Nephron progenitor cell (in vitro differentiated cells): ENCODE measurements at regions not wholly inside any gene's neighbourhood (a gene's known extent, or its start where the extent isn't known, plus 50 kb on each side); places are given as distances from the start of the nearest gene placed in this dataset.

Experiments used
- DNase-seq: peaks from one replicate; pipeline ENCODE4 v3.0.0; 2021
- H3K27ac Mint-ChIP-seq: 2 replicates; pipeline ENCODE4 v1.8.0; 2021; ENCODE audit warnings: mild to moderate bottlenecking, moderate library complexity, mixed read lengths
- H3K27me3 Mint-ChIP-seq: 2 replicates; pipeline ENCODE4 v1.8.0; 2021; ENCODE audit warnings: mild to moderate bottlenecking, low read depth, mixed read lengths; ENCODE audit not compliant: poor library complexity
- H3K36me3 Mint-ChIP-seq: 2 replicates; pipeline ENCODE4 v1.8.0; 2021; ENCODE audit warnings: low read depth, mixed read lengths
- H3K4me1 Mint-ChIP-seq: 2 replicates; pipeline ENCODE4 v1.8.0; 2021; ENCODE audit warnings: mixed read lengths
- H3K4me3 Mint-ChIP-seq: 2 replicates; pipeline ENCODE4 v1.8.0; 2021; ENCODE audit warnings: mild to moderate bottlenecking, moderate library complexity, mixed read lengths
- H3K9me3 Mint-ChIP-seq: 2 replicates; pipeline ENCODE4 v1.8.0; 2021; ENCODE audit warnings: mild to moderate bottlenecking, moderate library complexity, mixed read lengths
- CTCF ChIP-seq: fragments of 200-600 bp; sonication (generic); IDR thresholded peaks from 2 replicates; pipeline ENCODE4 v1.5.0; 2021; ENCODE audit warnings: antibody characterized with exemption

- H3K4me1 Mint-ChIP-seq: peaks cover 40% of the 10 kb centered on the region
- no peak for DNase-seq
- TF ChIP-seq CTCF: no peak
- H3K27ac Mint-ChIP-seq: no peak overlapping the region
- H3K4me3 Mint-ChIP-seq: no peak overlapping the region
- no peaks in the 10 kb centered on the region for H3K36me3 Mint-ChIP-seq
- no peaks in the 10 kb centered on the region for H3K9me3 Mint-ChIP-seq
- H3K27me3 Mint-ChIP-seq: peaks cover 9% of the 10 kb centered on the region
Observed at GRCh38 chr11:127191689-127192088, 191.1 kb upstream of the KIRREL3 start.

GRCh38 chr11:127191261-127191660 lies 190.7 kb upstream of the KIRREL3 start:
- Mint-ChIP-seq H3K9me3 (no peaks in the 10 kb centered on the region), H3K27me3 (peaks cover 9% of the 10 kb centered on the region), H3K36me3 (no peaks in the 10 kb centered on the region), H3K4me1 (peaks cover 37% of the 10 kb centered on the region), H3K27ac (no peak overlapping the region), H3K4me3 (no peak overlapping the region)
- DNase-seq: no peak
- TF ChIP-seq CTCF: no peak

- H3K36me3 Mint-ChIP-seq: no peaks in the 10 kb centered on the region
- TF ChIP-seq CTCF: no peak
- no peak overlapping the region for H3K4me3 Mint-ChIP-seq
- H3K4me1 Mint-ChIP-seq: peaks cover 12% of the 10 kb centered on the region
- H3K27ac Mint-ChIP-seq: no peak overlapping the region
- DNase-seq: no peak
- peaks cover 8% of the 10 kb centered on the region for H3K27me3 Mint-ChIP-seq
- no peaks in the 10 kb centered on the region for H3K9me3 Mint-ChIP-seq
Observed at GRCh38 chr11:127182586-127183203, 182.1 kb upstream of the KIRREL3 start.

- Mint-ChIP-seq H3K36me3 (no peaks in the 10 kb centered on the region), H3K27ac (no peak overlapping the region), H3K9me3 (no peaks in the 10 kb centered on the region), H3K4me3 (no peak overlapping the region), H3K27me3 (peaks cover 11% of the 10 kb centered on the region), H3K4me1 (peaks cover 21% of the 10 kb centered on the region)
- no peak for DNase-seq
- TF ChIP-seq CTCF: no peak
Observed at GRCh38 chr11:127157225-127157624, 156.7 kb upstream of the KIRREL3 start.

GRCh38 chr11:127149410-127149809 lies 148.8 kb upstream of the KIRREL3 start:
- no peaks in the 10 kb centered on the region for H3K4me1 Mint-ChIP-seq
- no peak for TF ChIP-seq CTCF
- no peaks in the 10 kb centered on the region for H3K9me3 Mint-ChIP-seq
- DNase-seq: no peak
- H3K36me3 Mint-ChIP-seq: no peaks in the 10 kb centered on the region
- no peak overlapping the region for H3K4me3 Mint-ChIP-seq
- peak overlapping the region; percentile 13 for H3K27ac Mint-ChIP-seq
- no peaks in the 10 kb centered on the region for H3K27me3 Mint-ChIP-seq

- Mint-ChIP-seq H3K36me3 (no peaks in the 10 kb centered on the region), H3K27ac (no peak overlapping the region), H3K27me3 (peaks cover 3% of the 10 kb centered on the region), H3K9me3 (no peaks in the 10 kb centered on the region), H3K4me1 (peaks cover 30% of the 10 kb centered on the region), H3K4me3 (no peak overlapping the region)
- no peak for DNase-seq
- TF ChIP-seq CTCF: no peak
Observed at GRCh38 chr11:127143251-127143650, 142.7 kb upstream of the KIRREL3 start.
